ENCODE measurements at regions not wholly inside any gene's neighbourhood (a gene's known extent, or its start where the extent isn't known, plus 50 kb on each side); places are given as distances from the start of the nearest gene placed in this dataset.

DNA sequence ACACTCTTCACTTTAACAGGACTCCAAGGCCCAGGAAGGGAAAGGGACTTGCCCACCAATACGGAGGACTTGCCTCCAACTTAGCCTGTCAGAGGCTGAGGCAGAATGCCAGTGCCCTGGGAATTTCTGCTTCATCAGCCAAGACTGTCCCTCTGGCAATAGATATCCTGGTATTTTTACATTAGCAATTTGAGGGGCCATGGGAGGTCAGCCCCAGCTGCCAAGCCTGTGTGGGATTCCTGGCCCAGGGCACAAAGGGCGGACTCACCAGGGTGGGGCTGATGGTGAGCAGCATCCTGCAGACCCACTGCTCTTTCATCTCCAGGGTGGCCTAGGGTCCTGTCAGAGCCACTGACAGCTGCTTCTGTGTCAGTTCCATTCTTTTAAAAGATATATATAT, 78.3 kb upstream of the CIBAR2 start:
- Mint-ChIP-seq H3K27ac (no peak overlapping the region), H3K4me3 (no peak overlapping the region), H3K27me3 (peaks cover 9% of the 10 kb centered on the region), H3K36me3 (ENCODE audit: low read depth) (no peaks in the 10 kb centered on the region), H3K9me3 (peaks cover 3% of the 10 kb centered on the region), H3K4me1 (no peaks in the 10 kb centered on the region)
- no peak for ATAC-seq (replicated peaks)

DNA sequence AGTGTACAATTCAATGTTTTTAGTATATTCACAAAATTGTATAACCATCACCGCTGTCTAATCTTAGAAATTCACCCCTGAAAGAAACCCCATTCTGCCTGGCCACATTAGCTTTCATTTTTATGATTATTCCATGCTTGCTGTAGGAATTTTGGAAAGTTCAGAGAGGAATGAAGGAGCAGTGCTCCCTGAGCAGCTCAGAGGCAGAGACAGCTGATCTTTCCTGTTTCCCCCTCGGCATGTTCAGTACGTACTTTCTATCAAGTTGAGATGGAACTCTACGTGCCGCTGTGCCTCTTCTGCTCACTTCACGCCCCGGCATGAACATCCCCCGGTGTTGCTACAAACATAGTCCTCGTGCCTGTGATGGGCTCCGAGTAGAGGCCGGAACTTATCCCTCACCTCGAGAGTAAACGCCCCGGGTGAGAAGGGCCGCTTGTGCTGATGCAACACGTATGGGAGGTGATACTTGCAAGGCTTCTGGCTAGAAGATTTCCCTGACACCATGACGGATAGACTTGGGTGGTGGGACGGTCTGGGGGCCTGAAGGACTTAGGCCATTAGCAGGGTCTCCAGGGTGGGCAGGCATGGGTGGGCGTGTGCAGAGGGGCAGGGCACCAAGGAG, 79.2 kb upstream of the CIBAR2 start:
- Mint-ChIP-seq H3K27ac (no peak overlapping the region), H3K4me3 (no peak overlapping the region), H3K4me1 (no peaks in the 10 kb centered on the region)

DNA sequence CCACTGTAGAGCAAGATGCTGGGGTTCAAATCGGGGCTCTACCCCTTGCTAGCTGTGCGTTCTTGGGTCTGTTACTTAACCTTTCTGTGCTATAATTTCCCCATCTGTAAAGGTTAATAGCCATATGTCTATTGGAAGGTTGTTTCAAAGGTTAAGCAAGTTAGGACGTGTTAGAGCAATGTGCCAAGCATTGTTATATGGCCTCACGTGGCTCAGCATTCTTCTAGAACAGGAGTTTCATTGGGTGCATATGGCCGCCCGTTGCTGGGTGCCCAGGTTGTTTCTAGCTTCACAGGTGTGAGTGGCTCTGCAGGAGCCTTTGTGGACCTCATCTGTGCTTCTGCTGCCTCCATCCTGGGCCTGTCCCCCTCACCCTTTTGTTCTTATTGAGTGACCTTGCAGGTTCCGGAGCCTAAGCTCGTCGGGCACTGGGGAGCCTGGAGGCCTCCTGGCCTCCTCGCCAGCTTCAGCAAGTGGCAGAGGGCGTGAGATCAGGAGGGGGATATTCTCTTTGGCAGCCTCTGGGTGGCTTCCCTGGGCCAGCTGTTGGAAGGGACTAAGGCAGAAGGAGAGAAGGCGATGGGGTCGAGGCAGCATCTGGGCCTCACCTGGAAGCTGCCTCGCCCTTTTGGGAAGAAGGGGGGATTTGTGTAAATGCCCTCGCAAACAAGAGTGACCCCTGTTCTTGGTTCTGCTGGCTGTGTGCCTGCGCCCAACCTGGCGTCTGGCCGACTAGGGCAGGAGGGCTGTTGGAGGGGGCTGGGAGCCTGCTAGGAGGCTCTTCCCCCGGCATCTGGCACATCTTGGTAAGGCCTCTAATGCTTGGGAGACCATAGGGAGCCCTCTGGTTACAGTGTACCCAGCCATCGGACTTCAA, 80.2 kb upstream of the CIBAR2 start:
- Mint-ChIP-seq H3K4me3 (no peak overlapping the region), H3K4me1 (no peaks in the 10 kb centered on the region), H3K27me3 (peaks cover 10% of the 10 kb centered on the region), H3K27ac (no peak overlapping the region), H3K9me3 (peaks cover 3% of the 10 kb centered on the region), H3K36me3 (ENCODE audit: low read depth) (no peaks in the 10 kb centered on the region)
- ATAC-seq (replicated peaks), result no peak

More for the DNA sequence above, 79.2 kb upstream of the CIBAR2 start:
- Mint-ChIP-seq H3K9me3 (peaks cover 3% of the 10 kb centered on the region), H3K36me3 (ENCODE audit: low read depth) (no peaks in the 10 kb centered on the region), H3K27me3 (peaks cover 10% of the 10 kb centered on the region)
- ATAC-seq (replicated peaks), result no peak

DNA sequence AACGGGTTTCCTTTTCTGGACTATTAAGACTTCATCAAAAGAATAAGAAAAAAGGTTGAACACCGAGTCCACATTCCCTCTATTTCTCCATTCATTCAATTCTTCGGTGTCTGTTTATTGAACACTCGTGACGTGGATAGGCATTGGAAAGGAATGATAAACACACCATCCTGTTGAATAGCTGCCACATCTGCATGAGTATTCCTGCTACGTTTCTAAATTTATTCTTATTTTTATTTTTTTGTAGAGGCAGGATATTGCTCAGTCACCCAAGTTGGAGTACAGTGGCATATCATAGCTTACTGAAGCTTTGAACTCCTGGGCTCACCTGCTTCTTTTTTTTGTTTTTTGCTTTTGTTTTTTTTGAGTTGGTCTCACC, 80.8 kb upstream of the CIBAR2 start:
- H3K4me3 Mint-ChIP-seq, result no peak overlapping the region
- H3K36me3 Mint-ChIP-seq (ENCODE audit: low read depth), result no peaks in the 10 kb centered on the region
- no peak overlapping the region for H3K27ac Mint-ChIP-seq
- H3K27me3 Mint-ChIP-seq, result peaks cover 10% of the 10 kb centered on the region
- peaks cover 3% of the 10 kb centered on the region for H3K9me3 Mint-ChIP-seq
- H3K4me1 Mint-ChIP-seq, result no peaks in the 10 kb centered on the region
- ATAC-seq (replicated peaks), result no peak

DNA sequence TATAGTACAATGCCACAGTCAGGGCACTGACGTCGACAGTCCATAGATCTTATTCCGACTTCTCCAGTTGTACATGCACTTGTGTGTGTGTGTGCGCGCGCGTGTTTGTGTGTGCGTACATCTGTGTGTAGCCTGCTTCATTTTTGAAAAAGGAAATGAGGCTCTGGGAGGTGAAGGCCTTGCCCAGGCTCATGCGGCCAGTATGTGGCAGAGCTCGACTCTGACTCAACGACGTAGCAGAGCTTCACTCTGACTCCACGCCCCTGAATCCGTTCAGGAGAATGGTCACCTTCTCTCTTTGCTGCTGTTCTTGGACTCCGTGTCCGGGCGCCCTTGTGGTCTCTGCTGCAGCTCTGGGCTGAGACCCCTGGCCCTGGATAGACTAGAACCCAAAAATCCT, 81.6 kb upstream of the CIBAR2 start:
- Mint-ChIP-seq H3K4me3 (no peak overlapping the region), H3K27ac (no peak overlapping the region), H3K9me3 (peaks cover 3% of the 10 kb centered on the region), H3K4me1 (no peaks in the 10 kb centered on the region), H3K36me3 (ENCODE audit: low read depth) (no peaks in the 10 kb centered on the region), H3K27me3 (peaks cover 10% of the 10 kb centered on the region)
- no peak for ATAC-seq (replicated peaks)

DNA sequence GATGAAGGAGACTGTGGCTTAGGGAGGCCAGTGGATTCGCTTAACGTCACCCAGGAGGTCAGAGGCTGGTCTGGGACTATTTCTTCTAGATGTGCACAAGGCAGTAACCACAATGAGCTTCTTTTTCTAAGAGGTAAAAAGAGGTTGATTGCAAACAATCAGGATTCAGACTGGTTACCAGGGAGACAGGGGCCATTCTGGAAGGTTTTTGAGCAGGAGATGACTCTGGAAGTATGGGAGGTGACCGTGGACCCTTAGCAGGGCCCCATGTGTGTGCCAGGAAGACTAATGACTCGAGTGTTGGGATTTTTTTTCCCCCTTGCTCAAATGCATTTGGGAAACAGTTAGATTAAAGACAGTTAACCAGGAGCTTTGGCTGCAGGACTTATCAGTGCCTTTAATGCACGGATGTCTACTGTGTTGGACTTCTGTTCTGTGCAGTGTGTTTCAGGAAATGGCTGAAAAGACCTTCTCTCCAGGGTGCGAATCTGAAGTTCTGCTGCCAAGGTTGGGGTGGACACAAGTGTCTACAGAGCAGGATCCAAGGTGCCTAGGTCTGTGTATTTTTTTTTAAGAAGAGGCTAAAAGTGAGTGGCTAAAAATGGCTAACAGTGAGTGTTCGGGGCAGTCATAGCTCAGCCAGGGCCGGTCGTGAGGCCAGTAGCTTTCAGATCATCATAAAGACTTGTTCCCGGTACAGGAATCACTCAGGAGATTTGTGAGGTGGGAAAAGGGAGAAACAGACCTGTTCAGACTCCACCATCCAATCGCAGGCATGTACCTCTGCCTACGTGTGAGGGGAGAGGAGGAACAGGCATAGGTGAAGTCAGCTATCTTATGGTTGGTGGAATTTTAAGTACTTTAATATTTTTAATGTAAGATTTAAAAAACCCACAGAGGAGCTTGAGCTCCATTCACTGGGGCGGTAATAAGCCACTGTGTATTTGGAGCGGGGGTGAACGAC, 82.3 kb upstream of the CIBAR2 start:
- peaks cover 10% of the 10 kb centered on the region for H3K27me3 Mint-ChIP-seq
- no peak overlapping the region for H3K27ac Mint-ChIP-seq
- ATAC-seq (replicated peaks), result no peak
- H3K36me3 Mint-ChIP-seq (ENCODE audit: low read depth), result no peaks in the 10 kb centered on the region
- no peak overlapping the region for H3K4me3 Mint-ChIP-seq
- H3K4me1 Mint-ChIP-seq, result no peaks in the 10 kb centered on the region
- no peaks in the 10 kb centered on the region for H3K9me3 Mint-ChIP-seq

DNA sequence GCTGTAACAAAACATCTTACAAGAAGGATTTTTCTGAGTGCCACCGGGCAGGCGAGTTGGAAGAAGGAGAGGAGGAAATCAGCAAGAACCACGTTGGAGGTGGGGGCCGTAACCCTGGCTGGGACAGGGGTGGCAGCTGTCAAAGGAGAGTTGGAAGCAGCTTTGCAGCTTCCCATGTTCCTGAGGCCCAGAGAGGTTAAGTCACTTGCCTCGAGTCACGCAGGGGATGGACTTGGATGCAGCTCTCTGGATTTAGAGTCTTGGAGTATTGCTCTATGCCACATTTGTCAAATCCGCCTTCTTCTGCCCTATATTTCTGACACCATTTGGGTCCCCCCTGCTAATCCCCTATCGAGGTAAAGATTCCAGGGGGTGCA, 83.0 kb upstream of the CIBAR2 start:
- Mint-ChIP-seq H3K36me3 (ENCODE audit: low read depth) (no peaks in the 10 kb centered on the region), H3K27ac (no peak overlapping the region), H3K4me3 (no peak overlapping the region), H3K27me3 (peaks cover 10% of the 10 kb centered on the region), H3K9me3 (no peaks in the 10 kb centered on the region), H3K4me1 (no peaks in the 10 kb centered on the region)
- ATAC-seq (replicated peaks), result no peak

DNA sequence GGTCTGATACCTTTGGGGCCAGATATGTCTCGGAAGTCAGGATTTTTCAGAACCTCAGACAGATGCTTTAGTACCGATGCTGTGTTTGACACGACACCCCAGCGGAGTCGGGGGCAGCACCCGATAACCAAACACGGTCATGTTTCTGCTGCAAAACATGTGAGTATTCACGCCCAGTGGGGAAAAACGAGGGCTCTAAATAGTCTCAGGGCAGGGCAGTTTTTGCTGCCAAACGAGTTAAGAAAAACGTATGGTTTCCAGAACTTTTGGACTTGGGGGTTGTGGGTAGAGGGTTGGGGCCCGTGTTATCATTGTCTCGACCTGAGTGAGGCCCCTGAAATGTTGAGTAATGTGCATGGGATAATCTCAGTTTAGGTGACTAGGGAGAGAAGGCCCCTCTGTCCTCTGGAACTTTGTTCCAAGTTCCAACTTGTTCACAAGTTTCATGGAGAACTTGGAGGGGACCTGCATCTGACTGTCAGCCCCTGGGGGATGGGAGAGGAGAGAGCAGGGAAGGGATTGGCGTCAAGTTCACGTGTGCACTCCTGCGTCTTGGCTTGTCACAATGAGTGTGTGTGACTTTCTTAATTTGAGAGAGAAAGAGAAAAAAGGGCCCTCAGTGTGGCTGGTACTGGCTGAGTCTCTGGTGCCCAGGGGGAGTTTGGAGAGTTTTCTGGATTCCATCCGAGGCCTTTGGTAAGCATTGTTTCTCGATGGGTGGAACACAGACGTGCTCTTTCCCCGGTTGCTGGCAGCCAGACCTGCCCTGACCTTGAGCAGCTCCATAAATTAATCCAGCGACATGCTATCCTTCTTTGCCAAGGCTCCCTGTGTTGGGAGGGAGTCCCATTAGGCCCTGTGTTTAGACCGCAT, 83.9 kb upstream of the CIBAR2 start:
- no peak overlapping the region for H3K27ac Mint-ChIP-seq
- H3K27me3 Mint-ChIP-seq, result peaks cover 10% of the 10 kb centered on the region
- no peak overlapping the region for H3K4me3 Mint-ChIP-seq
- no peak for ATAC-seq (replicated peaks)
- H3K4me1 Mint-ChIP-seq, result no peaks in the 10 kb centered on the region
- no peaks in the 10 kb centered on the region for H3K9me3 Mint-ChIP-seq
- H3K36me3 Mint-ChIP-seq (ENCODE audit: low read depth), result no peaks in the 10 kb centered on the region

DNA sequence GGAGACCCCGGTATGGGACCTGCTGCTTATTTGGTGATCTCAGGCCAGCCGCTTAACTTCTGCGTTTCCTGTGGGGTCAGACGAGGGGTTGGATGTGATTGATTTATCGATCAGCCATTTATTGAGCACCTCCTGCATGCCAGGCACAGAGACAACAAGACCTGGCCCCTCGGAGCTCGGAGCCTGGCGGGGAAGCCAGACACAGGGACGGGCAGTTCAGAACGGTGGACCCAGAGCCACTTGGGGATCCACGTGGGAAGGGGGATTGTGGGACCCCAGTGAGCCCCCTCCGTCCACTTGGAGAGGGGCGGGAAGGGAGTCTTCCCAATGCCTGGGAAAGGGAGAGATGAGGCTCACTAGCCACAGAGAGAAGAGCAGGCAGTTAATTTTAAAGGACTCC, 84.7 kb upstream of the CIBAR2 start:
- no peak overlapping the region for H3K4me3 Mint-ChIP-seq
- no peak for ATAC-seq (replicated peaks)

DNA sequence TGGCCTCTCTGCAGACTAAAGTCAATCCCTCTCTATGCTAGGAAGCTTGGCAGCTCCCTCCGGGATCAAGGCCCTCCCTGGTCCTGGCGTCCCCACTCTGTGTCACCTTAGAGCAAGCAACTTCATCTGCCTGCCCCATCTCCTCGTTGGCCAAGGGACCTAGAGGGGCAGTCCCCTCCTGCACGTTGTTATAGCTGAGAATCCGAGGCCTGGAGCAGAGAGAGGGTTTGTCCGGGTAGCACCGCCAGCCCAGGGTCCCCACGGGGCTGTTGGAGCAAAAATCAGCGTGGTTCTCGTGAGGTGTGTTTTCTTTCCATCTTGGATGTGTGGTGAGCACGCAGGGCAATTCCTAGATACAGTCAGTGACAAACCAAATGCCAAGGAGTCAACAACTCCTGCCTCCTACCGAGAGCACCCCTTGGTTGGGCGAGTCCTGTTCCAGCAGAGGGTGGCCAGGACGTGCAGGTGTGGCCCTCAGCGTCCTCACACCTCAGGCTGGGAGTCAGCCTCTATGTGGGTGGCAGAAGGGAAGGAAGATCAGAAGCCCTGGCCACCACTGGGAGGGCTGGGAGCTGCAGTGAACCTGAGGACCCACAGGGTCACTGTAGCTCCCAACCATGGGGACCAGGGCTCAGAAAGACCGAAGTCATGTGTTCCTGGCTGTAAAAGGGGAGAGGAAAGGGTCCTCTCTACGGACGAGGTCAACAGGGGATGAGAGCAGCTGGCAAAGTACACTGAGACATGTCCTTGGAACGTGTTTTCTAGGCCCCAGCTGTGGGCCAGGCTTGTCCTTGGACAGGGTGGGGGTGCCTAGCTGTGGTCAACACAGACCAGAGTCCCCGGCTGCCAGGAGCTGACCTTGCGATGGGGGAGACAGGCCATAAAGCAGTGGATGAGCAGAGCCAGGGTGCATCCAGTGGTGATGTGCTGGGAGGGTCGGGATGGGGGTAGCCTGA, 85.6 kb upstream of the CIBAR2 start:
- Mint-ChIP-seq H3K4me3 (no peak overlapping the region), H3K27ac (no peak overlapping the region), H3K27me3 (peaks cover 10% of the 10 kb centered on the region), H3K4me1 (no peaks in the 10 kb centered on the region), H3K9me3 (no peaks in the 10 kb centered on the region), H3K36me3 (ENCODE audit: low read depth) (no peaks in the 10 kb centered on the region)
- ATAC-seq (replicated peaks), result no peak

More for the DNA sequence above, 84.7 kb upstream of the CIBAR2 start:
- no peaks in the 10 kb centered on the region for H3K4me1 Mint-ChIP-seq
- no peaks in the 10 kb centered on the region for H3K9me3 Mint-ChIP-seq
- H3K27ac Mint-ChIP-seq, result no peak overlapping the region
- H3K27me3 Mint-ChIP-seq, result peaks cover 10% of the 10 kb centered on the region
- no peaks in the 10 kb centered on the region for H3K36me3 Mint-ChIP-seq (ENCODE audit: low read depth)

DNA sequence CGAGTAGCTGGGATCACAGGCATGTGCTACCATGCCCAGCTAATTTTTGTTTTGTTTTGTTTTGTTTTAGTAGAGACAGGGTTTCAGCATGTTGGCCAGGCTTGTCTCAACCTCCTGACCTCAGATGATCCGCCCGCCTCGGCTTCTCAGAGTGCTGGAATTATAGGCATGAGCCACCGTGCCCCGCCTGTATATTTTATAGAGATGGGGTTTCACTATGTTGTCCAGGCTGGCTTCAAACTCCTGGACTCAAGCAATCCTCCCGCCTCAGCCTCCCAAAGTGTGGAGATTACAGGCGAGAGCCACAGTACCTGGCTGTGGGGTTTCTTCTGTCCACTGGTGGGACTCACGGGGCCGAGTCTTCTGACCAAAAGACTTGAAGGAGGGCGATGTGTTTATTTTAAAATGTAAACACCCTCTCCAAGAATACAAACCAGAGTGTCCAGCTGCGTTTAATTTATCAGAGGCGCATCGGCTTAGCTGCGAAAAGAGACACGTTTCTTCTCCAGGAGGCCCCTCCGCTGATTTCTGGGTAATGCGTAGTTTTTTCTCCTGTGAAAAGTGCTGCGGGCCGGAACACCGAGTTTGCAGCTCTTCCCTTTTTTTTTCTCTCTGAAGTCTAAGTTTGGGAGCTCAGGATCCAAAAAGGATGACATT, 86.9 kb upstream of the CIBAR2 start:
- Mint-ChIP-seq H3K27me3 (peaks cover 10% of the 10 kb centered on the region), H3K9me3 (no peaks in the 10 kb centered on the region), H3K27ac (no peak overlapping the region), H3K4me3 (no peak overlapping the region), H3K36me3 (ENCODE audit: low read depth) (no peaks in the 10 kb centered on the region), H3K4me1 (no peaks in the 10 kb centered on the region)
- ATAC-seq (replicated peaks), result no peak

DNA sequence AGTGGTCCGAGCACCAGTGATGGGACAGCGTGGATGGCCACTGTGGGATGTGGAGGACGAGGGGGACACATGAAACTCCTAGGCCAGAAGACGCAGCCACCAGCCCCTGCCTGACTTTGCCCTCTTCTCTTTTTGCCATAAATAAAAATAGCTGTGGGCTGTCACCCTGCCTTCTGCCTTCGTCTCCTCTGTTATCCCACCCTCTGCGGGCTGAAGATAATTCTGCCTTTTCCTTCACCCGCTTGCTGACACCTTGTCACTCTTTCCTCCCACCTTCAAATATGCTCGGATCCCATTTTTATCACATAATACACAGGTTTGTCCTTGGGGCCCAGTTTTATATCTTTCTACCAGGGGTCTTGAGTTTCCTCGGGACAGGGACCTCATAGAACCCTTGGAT, 87.6 kb upstream of the CIBAR2 start:
- ATAC-seq (replicated peaks), result no peak
- Mint-ChIP-seq H3K9me3 (no peaks in the 10 kb centered on the region), H3K4me3 (no peak overlapping the region), H3K27ac (no peak overlapping the region), H3K4me1 (no peaks in the 10 kb centered on the region), H3K27me3 (peaks cover 7% of the 10 kb centered on the region), H3K36me3 (ENCODE audit: low read depth) (no peaks in the 10 kb centered on the region)
